GM21526 (cell line): ENCODE measurements at regions not wholly inside any gene's neighbourhood (a gene's known extent, or its start where the extent isn't known, plus 50 kb on each side); places are given as distances from the start of the nearest gene placed in this dataset.
"Not testable (repeated sequence)": the region's sequence is repeated elsewhere in the genome, so short reads cannot be mapped to it uniquely, and the experiment has no call there.

Experiments used
- ATAC-seq: cut with Tn5 transposase; IDR thresholded peaks from one replicate; pipeline ENCODE4 v1.9.1; 2021; ENCODE audit warnings: moderate library complexity; ENCODE audit not compliant: unreplicated experiment, low FRiP score

GRCh38 chr6:141046496-141046895, 1086.2 kb upstream of the GJE1 start:
- not testable (repeated sequence) for ATAC-seq

DNA sequence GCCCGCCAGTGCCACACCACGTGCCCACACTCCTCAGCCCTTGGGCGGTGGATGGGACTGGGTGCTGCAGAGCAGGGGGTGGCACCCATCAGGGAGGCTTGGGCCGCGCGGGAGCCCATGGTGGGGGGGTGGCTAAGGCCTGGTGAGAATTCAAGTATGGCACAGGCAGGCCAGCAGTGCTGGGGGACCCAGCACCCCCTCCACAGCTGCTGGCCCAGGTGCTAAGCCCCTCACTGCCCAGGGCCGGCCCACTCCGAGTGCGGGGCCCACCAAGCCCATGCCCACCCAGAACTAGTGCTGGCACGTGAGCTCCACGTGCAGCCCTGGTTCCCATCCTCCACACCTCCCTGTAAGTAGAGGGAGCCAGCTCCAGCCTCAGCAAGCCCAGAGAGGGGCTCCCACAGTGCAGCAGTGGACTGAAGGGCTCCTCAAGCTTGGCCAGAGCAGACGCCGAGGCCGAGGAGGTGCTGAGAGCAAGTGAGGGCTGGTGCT, 1091.1 kb upstream of the GJE1 start:
- ATAC-seq, result no peak

DNA sequence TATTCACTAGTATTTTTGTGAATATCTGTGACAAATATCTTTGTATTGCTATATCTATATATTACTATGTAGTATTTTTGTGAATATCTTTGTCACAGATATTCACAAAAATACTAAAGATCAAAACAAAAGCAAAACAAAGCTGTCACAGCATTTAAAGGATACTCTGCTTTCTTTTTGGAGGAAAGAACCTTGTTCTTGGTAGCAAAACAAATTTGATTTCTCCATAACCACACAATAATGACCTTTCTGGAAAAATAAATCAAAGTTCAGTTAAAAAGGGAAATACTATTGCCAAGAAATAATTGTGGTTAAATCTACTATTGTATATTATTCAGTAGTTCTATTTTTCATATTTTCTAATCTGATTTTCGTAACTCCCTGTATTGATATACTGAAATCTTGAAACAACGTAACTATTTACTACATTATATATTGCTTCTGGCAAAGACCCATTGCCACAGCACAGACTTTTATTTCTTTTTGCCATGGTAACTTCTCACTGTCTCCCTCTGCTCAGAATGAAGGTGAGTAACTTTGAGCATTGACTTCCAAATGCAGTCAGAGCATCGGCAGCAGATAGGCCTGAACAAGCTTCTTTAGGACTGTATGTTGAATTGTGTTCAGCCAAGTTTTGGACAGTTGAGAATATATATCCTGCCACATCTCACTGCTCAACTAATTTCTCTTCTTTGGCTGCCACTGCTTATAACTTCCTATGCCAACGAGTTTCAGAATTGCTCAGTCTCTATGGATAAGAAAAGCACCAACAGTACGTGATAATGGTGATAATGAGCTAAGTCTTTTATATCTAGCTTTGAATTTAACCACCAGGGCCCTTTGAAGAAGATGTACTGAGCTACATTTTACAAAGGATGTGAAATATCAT, 1097.2 kb upstream of the GJE1 start:
- ATAC-seq, result no peak

DNA sequence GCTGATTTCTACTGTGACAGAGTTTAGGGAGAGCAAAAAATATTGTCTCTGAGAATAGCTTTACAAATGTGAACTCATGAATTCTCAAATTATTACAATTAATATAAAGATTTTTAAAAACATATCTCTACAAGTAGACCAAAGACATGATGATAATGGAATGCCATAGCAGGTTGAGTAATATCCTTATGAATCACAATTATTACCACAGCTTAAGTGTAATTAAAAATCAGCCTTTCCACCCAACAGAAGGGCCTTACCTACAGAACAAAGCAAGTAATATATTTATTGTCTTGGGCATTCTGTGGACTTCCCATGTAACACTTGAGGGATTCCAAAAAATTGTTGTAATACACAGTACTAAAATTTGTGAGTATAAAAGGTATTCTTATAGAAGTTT, 1099.6 kb upstream of the GJE1 start:
- ATAC-seq, result no peak

- ATAC-seq, result no peak
Measured at GRCh38 chr6:141029908-141030307, 1102.8 kb upstream of the GJE1 start.

- ATAC-seq, result no peak
Measured at GRCh38 chr6:141028791-141029280, 1103.9 kb upstream of the GJE1 start.

DNA sequence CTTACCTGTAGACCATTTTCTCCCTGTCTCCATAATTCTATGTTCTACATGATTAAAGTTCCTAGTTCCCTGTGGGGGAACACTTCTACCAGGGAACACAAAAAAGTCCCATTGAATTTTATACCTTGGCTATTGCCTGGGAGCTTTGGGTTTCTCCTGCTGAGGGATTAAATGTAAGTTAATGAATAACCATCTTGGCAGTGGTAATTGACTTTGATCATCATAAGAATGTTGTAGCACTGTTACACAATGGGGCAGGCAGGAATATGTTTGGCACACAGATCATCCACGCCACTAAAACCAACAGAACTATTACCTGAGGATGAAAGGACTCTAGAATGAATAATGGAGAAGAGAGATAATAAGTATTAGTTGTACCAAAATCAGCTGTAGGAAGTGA, 1106.2 kb upstream of the GJE1 start:
- ATAC-seq, result no peak

- ATAC-seq, result no peak
Measured at GRCh38 chr6:141024526-141024925, 1108.2 kb upstream of the GJE1 start.

GRCh38 chr6:141017941-141018340, 1114.8 kb upstream of the GJE1 start:
- no peak for ATAC-seq

- no peak for ATAC-seq
Measured at GRCh38 chr6:141000917-141001316, 1131.8 kb upstream of the GJE1 start.

GRCh38 chr6:140993515-140993914, 1139.2 kb upstream of the GJE1 start:
- ATAC-seq, result no peak

DNA sequence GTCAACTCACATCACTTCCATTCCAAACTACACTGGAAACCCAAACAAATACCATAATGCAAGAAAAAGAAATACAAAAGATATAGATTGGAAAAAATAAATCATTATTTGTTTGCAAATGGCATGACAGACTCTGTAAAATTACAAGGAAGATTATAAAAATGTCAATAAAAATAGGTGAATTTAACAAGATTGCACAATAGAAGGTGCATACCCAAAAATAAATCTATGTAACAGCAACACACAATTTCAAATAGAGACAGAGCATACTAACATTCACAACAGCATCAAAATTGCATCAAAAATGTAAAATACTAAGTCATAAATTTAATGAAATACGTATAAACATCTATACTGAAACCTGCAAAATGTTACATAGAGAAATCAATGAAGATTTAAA, 1140.0 kb upstream of the GJE1 start:
- no peak for ATAC-seq

DNA sequence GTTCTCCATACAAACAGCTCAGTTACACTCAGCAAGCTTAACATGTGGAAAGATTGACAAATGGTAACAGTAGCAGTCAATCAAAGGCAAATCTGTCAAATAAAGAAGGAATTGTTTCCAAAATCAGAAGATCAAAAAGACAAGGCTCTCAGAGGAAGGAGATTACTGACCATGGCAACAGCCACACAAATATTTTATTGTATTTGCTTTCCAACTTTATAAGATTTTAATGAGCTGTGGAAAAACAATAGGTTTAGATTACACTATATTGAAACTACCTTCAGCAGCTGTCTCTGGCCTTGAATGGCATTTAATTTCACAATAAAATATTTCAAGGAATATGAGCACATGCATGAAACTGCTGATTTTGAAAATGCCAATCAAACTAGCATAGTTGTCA, 1143.9 kb upstream of the GJE1 start:
- ATAC-seq, result no peak

DNA sequence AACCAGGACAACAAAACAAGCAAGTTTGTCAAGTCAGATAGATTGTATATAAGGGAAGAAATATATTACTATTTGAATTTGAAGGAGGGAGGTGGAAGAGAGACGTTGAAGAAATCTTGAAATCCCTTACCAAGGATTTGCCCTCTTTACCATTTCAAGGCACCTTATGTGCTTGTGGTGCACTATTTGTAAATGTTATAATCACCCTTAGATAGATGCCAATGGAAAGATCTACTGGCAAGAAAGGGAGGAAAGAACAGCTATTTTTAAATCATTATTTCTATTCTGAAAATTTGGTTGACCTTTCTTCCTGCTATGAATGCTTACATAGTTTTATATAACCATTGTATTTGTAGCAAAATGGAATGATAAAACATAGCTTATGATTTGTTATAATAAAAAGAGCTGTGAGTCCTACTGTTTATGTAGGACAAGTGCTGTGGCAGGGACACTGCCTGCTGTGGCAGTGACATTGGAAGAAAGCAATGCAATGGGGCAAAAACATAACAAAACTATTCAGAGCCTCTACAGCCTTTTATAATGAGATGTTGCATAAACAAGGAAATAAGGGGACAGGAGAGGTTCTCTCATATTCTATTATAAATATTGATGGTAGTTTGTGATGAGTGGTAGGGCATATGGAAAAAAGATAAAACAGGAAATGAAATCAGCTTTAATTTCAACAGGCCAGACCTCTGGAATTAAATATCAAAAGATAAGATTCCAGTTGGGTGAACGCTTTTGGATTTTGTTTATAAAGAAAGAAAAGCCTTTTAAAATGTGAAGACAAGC, 1145.2 kb upstream of the GJE1 start:
- ATAC-seq, result no peak

DNA sequence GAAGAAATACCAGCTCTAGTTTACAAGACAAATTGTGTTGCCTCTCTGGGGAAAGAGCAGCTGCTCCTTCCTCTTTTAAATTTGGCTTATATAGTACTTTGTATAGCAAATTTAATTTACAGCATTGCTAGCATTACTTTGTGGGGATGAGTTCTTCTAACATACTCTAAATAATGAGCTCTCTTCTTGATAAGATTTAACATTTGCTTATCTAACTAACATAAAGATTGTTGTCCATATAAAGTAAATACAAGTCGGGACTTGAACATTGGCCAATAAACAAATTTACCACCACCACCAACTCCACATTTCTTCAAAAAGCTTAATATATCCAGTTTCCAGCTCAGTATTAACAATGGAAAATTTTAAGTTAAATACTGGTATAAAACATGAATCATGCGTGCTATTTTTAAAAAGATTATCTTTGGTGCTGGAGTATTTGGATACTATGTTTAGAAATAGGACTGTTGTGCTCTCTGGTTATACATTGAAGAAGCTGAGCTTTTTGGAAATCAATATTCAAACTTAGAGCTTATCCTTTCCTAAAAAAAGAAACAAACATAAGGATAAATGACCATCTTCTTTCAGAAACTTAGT, 1146.9 kb upstream of the GJE1 start:
- no peak for ATAC-seq

- ATAC-seq, result no peak
Measured at GRCh38 chr6:140980265-140980887, 1152.3 kb upstream of the GJE1 start.

DNA sequence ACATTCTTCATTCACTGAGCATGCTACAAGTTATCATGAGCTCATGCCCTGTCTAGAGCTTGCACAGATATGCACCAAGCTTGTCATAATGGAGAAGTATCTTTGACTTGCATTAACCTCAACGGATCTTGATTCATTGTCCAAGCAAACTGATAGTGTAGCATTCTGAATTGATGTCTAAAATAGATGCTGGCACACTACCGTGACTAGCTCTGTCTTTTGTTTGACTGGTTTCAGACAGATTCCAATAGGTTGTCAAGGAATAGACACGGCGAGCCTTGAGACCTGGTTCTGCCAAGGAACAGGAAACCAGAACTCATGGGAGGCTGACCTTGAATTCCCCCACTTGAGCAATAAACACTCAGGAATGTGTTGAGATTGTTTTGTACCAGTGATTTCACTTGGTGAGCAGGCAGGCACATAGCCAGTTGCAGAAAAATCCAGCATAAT, 1153.1 kb upstream of the GJE1 start:
- no peak for ATAC-seq

- ATAC-seq, result no peak
Measured at GRCh38 chr6:140977403-140977802, 1155.3 kb upstream of the GJE1 start.

DNA sequence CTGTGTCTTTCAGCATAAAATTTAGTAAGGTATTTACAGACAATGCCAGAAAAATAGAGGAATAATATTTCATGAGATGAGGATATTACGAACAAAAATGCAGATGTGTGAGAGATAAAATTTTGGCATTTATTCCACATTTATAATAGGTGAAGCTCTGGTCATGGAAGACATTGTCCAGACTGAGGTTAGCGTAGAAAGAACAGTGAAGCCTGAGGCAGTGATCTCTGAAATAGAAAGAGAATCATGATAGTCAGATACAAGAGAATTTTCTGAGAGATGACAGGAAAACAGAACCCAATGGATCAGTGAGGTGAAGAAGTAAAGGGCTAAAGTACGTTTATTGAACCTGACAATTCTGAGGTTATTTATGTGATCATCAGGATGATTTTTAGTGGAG, 1155.9 kb upstream of the GJE1 start:
- ATAC-seq, result no peak

DNA sequence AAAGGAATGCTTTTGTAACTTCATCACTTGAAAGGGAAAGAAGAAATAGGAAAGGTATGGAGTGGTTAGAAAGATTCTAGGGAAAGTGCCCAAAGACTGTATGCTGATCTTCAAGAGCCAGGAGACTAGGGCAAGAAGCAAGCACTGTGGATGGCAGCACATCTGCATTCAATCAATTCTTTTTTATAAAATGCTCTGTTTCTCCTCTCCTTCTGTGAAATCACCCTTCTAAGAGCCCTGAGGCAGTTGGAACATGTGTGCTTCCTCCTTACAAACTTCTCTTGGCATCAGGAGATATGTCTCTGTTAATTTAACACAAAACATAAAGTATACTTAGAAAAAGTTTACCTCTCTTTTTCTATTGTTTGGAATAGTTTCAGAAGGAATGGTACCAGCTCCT, 1162.2 kb upstream of the GJE1 start:
- ATAC-seq, result no peak

DNA sequence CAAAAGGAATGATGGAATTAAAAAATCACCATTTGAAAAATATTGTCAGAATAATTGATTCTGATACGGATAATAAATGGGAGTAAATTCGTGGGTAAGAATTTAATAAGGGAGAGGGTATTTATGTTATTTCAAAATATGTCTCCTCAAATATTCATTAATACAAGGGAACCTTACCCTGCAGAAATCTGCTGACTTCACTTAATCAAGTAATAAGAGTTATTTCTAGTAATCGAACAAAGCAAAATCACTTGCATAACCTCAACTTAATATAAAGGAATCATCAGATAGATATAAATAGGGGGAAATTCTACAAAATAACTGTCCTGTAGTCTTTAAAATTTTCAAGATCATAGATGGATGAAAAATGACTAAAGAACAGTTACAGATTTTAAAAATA, 1164.7 kb upstream of the GJE1 start:
- no peak for ATAC-seq
